ENCODE measurements at regions not wholly inside any gene's neighbourhood (a gene's known extent, or its start where the extent isn't known, plus 50 kb on each side); places are given as distances from the start of the nearest gene placed in this dataset.
"Not testable (repeated sequence)": the region's sequence is repeated elsewhere in the genome, so short reads cannot be mapped to it uniquely, and the experiment has no call there.

- DNase-seq, result no peak
Measured at GRCh38 chr6:134419716-134420115, 101.8 kb upstream of the SGK1 start.

- no peak for DNase-seq
Measured at GRCh38 chr6:134416418-134417154, 98.7 kb upstream of the SGK1 start.

GRCh38 chr6:134415656-134416055 lies 97.7 kb upstream of the SGK1 start:
- no peak for DNase-seq

- DNase-seq, result no peak
Measured at GRCh38 chr6:134415194-134415593, 97.3 kb upstream of the SGK1 start.

- DNase-seq, result no peak
Measured at GRCh38 chr6:134414793-134415192, 96.9 kb upstream of the SGK1 start.

- peak; percentile 36 for DNase-seq
Measured at GRCh38 chr6:134413241-134413643, 95.3 kb upstream of the SGK1 start.

- DNase-seq, result no peak
Measured at GRCh38 chr6:134410541-134410940, 92.6 kb upstream of the SGK1 start.

GRCh38 chr6:134407791-134408190 lies 89.9 kb upstream of the SGK1 start:
- no peak for DNase-seq

GRCh38 chr6:134406311-134406710 lies 88.4 kb upstream of the SGK1 start:
- no peak for DNase-seq

GRCh38 chr6:134405386-134406087 lies 87.6 kb upstream of the SGK1 start:
- no peak for DNase-seq

GRCh38 chr6:134403312-134403711 lies 85.4 kb upstream of the SGK1 start:
- DNase-seq, result not testable (repeated sequence)

GRCh38 chr6:134402372-134402984 lies 84.6 kb upstream of the SGK1 start:
- DNase-seq, result no peak

GRCh38 chr6:134400941-134401340 lies 83.0 kb upstream of the SGK1 start:
- no peak for DNase-seq

GRCh38 chr6:134398453-134398852 lies 80.5 kb upstream of the SGK1 start:
- DNase-seq, result peak; percentile 10

GRCh38 chr6:134397676-134398075 lies 79.8 kb upstream of the SGK1 start:
- DNase-seq, result no peak

GRCh38 chr6:134394905-134395304 lies 77.0 kb upstream of the SGK1 start:
- no peak for DNase-seq

GRCh38 chr6:134394208-134394607 lies 76.3 kb upstream of the SGK1 start:
- DNase-seq, result no peak

GRCh38 chr6:134391205-134391604 lies 73.3 kb upstream of the SGK1 start:
- no peak for DNase-seq

GRCh38 chr6:134389658-134390057 lies 71.7 kb upstream of the SGK1 start:
- no peak for DNase-seq

GRCh38 chr6:134389129-134389528 lies 71.2 kb upstream of the SGK1 start:
- peak; percentile 14 for DNase-seq

- not testable (repeated sequence) for DNase-seq
Measured at GRCh38 chr6:134386482-134386881, 68.6 kb upstream of the SGK1 start.

GRCh38 chr6:134381959-134382358 lies 64.0 kb upstream of the SGK1 start:
- DNase-seq, result peak; percentile 11

GRCh38 chr6:134379599-134379998 lies 61.7 kb upstream of the SGK1 start:
- no peak for DNase-seq

GRCh38 chr6:134379076-134379475 lies 61.2 kb upstream of the SGK1 start:
- no peak for DNase-seq

All from hematopoietic multipotent progenitor cell treated with erythropoietin and hydrocortisone succinate and interleukin-3 and kit ligand, for 6 days (in vitro differentiated cells).